HG02623 (cell line): ENCODE measurements at regions not wholly inside any gene's neighbourhood (a gene's known extent, or its start where the extent isn't known, plus 50 kb on each side); places are given as distances from the start of the nearest gene placed in this dataset.
"Not testable (repeated sequence)": the region's sequence is repeated elsewhere in the genome, so short reads cannot be mapped to it uniquely, and the experiment has no call there.

Experiments used
- ATAC-seq: cut with Tn5 transposase; IDR thresholded peaks from one replicate; pipeline ENCODE4 v1.9.1; 2021; ENCODE audit warnings: moderate library complexity; ENCODE audit not compliant: unreplicated experiment

DNA sequence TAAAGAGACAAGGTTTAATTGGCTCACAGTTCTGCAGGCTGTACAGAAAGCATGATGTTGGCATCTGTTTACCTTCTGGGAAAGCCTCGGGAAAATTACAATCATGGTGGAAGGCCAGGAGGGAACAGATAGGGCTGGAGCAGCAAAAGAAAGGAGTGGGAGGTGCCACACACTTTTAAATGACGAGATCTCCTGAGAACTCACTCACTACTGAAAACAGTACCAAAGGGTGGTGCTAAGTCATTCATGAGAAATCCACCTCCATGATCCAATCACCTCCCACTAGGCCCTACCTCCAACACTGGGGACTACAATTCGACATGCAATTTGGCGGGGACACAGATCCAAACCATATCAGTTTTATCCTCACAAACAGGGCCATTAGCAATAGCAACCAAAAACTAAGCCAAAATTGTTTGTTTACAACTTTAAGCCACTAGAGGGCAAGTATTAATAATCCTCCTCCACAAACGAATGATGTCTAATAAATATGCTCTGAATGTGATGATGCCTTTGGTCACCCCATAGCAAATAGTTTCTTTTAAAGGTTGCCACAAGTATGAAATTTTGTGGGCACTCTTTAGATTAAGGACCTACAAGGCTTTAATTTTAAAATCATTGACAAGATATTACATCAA is 129.2 kb upstream of the NRBF2 start:
- no peak for ATAC-seq

DNA sequence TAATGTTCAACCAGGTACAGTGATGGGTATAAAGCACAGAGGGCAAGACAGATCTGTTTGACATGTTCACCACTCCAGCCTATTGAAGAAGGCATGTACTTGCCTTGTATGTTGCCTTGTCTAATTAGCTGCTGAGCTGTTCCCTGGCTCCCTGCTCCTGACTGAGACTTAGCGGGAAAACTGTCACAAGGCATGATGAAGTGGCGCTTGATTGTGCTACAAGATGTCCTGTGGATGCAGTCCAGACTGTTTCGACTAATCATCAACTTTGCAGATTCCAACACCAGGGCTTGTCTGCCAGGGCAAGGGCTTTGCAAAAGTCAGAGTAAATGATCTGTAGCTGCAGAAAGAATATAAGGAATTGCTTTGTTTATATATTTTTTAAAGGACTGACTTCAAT is 136.2 kb upstream of the NRBF2 start:
- no peak for ATAC-seq

DNA sequence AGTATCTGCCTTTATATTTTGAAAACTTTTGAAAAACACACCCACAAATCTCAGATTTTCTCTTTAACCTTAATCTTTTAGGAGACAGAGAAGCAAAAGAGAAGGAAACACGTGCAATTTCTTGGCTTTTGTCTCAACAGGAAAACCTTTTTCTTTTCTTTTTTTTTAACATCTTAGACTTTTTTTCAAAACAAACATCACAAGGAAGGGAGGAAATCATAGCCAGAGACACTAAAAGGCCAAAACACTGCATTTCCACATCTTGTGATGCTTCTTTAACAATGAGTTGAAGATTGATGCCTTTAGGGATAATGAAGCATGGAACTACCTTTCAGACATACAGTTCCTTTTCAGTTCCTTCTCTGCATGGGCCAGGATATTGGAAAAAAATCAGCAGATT is 136.6 kb upstream of the NRBF2 start:
- no peak for ATAC-seq

DNA sequence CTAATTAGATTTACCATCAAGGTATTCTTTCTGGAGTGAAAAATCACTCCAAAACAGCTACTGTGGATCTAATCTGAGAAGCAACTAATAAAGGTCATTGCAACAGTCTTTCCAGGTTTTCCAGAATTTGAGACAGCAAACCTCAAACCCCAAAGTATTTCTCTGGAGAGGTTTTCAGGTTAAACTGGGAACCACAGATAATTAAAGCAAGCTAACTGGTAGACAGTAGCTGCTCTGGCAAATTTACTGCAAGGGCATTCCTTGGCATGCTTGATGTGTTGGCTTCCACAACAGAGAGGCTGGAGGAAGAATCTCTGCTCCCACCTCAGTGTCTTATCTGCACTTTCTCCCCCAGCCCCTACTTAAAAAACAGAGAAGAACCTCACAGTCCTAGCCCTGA is 140.0 kb upstream of the NRBF2 start:
- no peak for ATAC-seq

DNA sequence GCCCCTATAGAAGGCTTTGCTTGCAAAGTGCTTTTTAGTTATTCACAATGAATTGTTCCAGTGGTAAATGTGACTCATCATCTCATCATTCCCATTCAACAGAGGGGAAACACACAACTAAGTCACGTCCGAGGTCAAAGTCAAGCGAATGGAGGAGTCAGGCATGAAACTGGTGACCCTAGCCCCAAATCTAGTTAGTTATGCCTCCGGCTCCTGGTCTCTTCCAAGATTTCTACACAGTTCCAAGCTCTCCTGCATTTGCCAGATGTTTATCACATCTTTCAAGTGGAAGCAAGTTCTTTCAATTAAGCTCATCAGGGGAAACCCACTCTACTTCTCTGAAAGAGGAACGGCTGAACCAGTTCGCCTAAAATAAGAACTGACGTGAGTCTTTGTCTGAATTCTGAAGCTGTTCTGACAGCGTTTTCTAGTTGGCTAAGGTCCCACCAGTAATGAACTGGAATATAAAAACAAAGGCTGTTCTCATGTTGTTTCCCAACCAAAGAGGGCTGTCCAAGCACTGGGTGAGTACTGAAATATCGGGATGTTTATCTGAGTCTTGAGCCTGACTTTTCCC is 140.9 kb upstream of the NRBF2 start:
- peak; percentile 69 for ATAC-seq

DNA sequence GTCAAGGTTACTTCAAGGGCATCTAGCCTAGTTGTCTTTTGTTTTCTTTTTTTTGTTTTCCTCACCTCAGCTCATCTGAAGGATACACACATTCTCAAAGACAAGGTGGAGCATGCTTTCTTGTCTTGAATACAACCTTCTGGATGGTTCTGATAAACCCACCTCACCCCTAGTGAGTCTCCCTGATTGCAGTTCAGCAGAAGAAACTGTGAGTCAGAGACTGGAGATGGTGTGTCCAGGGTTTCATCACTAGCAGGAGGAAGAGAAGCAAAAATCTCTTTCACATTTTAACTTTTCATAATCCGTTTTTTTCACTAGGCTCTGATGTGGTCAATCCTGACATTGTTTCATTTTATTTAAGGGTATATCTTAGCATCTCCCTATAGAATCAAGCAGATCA is 143.0 kb upstream of the NRBF2 start:
- no peak for ATAC-seq

DNA sequence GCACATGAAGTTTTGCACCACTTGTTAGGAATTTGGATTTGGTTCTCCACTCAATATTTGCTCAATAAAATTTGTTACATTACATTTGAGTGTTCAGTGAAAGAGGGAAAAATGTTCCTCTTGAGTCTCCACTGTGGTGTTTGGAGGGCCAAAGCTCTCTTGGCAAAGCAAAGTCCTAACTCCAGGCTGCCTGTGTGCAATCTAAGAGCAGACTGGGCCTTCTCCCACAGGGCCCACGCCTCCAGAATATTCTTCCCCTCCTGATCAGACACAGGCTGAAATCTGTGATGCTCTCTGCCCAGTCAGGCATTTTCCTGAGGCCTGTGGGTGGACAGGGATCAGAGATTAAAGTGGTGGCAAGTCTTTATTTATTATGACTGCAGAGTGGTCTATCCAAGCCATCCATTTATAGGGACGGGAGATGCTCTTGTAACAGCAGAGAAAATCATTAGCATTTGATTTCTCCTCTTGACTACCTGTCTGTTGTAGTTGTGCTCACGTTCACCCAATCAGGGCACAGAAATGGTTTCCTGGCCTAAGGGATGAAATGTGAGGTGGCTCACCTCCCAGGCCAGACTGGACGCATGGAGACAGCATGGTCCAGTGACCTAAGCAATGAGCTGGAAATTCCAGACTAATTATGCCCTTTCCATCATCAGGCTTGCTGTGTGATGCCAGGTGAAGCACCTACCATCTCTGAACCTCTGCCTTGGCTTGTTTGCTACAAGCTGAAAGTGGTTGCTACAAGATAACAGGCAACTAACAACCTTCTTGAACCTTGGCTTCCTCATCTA is 147.1 kb upstream of the NRBF2 start:
- no peak for ATAC-seq

DNA sequence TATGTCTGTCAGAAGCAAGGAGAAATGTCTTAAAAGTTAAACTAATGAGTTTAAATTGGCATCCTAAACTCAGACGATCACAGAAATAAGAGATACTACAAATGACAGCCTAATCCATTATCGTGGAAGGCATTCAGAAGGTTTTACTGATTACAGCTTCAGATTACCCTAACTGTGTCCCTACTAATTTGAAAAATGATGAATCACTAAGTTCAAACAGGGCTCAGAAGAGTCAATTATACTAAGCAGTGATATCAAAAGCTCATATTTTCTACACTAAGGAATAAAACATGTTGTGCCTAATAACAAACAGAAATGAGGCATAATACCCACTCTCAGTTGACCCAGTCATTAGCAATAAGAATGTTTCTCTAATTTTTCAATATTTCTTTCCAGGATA is 152.0 kb upstream of the NRBF2 start:
- ATAC-seq, result no peak

DNA sequence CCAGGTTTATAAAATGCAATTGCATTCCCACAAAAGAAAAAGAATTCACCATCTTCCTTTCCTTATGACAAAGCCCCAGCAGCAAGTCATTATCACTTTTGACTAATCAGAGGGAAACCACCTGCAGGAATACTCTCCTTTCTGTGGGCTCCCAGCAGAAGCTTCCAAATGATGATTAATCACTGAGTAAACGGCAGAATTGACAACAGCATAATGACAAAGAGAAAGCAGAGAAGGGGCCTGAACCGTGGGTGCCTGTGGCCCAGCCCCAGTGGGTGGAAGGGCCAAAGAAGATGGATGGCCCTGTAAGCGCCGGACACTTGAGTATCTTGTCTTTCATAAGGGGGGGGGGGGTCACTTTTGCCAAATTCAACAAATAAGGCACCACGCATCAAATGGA is 152.4 kb upstream of the NRBF2 start:
- ATAC-seq, result no peak

DNA sequence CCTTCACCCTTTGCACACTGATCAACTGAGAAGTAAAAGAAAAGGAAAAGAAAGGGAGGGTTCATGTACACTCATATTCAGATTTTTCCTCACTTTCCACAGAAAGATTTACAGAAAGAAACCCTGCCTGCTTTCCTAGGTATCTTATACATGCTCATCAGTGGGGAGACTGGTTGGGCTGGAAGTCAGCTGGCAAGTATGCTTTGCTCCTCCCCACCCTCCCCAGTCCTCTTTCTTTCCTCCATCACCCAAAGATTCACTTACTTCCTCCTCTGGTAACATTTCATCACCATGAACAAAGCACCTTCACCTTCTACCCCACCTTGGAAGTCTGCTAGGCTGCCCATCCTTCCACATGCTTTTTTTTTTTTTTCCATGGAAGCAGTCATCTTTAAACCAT is 153.2 kb upstream of the NRBF2 start:
- no peak for ATAC-seq

DNA sequence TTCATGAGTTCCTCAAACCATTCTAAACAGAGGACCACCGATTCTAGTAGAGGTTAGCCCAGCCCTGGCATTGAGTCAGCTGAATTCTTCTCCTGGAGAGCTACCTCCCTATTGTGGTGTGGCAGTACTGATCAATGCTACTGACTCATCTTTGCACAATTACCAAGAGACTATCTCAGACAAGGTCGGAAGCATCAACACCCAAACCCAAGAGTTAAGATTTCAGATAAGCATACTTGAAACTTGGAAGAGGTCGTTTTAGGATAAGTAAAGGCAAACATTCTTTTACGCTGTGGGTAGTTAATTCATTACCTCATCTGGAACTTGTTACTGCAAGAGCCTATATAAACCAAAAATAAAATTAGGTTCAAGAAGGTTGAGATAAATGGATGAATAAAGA is 154.6 kb upstream of the NRBF2 start:
- ATAC-seq, result no peak

DNA sequence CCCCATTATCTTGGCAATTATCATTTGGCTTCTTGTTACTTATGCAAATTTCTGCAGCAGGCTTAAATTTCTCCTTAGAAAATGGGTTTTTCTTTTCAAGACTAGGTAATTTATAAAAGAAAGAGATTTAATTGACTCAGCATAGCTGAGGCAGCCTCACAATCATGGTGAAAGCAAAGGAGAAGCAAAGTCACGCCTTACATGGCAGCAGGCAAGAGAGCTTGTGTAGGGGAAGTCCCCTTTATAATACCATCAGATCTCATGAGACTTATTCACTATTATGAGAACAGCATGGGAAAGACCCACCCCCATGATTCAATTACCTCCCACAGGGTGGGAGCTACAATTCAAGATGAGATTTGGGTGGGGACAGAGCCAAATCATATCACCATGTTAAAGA is 158.3 kb upstream of the NRBF2 start:
- ATAC-seq, result not testable (repeated sequence)

DNA sequence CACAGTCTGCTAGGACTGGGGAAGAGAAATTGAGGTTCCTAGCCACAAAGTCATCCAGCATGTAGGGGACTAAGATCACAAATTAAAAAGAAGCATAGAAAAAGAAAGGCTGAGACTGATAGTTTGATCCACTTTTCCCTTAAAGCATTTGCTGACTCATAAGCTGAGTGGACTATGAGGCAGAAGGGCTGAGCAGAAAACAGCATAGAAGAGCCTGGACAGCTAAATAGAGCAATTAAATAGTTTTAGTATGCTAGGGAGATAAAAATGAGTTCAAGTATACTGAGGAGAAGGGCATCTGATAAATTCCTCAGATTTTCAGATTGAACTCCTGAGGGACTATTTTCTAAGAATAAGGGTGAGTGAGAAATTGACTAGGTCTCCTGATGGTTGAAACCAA is 155.9 kb upstream of the EGR2 start:
- no peak for ATAC-seq

DNA sequence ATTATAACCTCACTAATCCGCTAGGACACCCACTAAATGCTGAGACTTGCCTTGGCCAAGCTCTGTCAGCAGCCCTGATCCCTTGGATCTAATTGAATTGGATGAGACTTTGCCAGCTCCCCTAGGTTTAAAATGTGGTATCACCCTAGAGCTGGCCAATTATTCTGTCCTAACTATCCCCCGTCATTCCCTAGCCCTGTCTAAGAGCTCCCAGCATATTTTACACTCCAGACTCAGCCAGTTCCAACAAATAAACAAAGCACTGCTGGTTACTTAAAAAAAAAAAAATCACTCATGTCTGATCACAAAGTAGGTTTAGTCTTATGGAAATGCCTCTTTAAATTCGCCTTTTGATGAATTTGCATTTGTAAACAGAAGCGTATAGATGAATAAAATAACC is 147.9 kb upstream of the EGR2 start:
- no peak for ATAC-seq

DNA sequence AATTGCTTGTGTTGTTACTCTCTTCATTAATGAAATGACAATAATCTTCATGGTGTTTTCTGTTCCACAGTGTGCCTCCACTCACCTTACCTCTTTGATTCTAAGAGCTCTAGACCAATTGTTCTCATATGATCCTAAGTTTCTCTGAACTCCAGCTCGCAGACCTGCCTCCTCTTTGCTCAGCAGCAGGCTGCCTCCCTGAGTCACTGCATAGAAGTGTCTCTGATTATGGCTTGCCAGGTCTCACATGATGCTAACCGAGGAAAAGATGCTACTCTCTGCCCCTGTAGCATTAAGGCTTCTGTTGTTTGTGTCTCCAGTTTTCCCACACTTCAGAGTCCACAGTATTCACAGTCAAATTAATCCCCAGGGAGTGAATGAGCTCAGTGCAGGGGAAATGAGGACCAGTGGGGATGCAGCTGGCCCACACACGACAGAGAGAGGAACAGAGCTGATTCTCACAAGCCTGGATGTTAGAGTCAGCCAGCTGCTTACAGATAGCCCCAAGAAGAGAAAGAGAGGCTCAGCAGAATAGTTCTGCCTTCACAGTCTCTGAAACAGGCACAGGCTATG is 145.9 kb upstream of the EGR2 start:
- ATAC-seq, result no peak

DNA sequence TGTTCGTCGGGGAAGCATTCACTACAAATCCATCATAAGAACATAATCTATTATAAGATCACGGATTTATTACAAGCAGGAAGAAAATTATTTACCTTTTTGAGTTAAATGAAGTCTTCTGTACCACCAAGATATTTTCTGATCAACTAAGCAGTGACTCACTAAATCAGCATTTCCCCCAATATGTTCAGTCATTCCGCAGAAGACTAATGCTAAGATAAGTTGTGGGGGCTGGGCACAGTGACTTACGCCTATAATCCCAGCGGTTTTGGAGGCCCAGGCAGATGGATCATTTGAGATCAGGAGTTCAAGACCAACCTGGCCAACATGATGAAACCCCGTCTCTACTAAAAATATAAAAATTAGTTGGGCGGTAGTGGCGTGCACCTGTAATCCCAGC is 144.2 kb upstream of the EGR2 start:
- ATAC-seq, result no peak

DNA sequence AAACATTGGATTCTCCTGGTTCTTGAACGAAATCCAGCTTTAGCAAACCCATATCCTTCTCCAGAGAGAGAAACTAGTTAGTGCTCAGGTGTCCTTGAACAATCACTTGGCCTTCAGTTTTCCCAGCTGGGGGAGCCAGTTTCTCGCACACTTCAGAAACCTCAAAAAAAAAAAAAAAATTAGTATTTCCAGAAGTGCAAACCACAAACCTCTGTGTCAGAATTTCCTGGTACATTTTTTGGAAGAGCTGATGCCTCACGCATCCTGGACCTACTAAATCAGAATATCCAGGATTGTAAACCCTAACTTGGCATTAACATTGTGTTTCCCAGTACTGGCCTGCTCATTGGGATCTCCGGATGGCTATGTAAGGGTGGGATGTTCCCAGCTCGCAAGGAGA is 143.4 kb upstream of the EGR2 start:
- no peak for ATAC-seq

DNA sequence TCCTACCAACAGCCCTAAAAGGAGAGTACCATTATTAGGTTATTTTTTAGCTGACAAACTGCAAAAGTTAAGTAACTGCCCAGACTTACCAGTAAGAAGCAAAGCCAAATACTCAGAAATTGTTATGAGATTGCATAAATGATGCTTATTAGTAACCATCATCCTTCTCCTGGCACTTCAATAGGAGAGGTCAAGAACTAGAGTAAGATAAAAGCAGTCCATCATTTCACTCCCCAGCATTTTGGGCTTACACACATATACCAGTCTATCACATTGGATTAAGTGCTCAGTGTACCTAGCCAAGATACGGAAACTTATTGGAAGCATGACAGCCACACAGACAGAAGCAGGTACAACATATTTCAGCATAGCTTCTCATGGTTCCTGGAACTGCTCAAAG is 142.8 kb upstream of the EGR2 start:
- ATAC-seq, result no peak

DNA sequence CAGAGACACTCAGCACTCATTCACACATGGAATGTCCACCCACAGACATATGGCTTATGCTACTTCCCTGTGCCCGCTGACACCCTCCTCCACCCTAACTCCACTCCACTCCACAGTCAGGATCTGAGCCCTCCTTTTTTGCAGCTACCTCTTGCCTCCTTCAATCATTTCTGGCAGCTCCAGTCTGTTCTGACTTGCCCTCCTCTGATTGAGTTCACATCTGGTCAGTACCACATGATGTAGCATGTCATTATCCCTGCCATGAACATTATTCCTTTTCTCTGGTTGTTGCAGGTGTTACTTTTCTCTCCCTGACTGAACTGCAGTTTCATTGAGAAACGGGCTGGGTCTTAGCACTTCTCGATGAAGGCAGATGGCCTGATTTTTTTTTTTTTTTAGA is 130.1 kb upstream of the EGR2 start:
- no peak for ATAC-seq

DNA sequence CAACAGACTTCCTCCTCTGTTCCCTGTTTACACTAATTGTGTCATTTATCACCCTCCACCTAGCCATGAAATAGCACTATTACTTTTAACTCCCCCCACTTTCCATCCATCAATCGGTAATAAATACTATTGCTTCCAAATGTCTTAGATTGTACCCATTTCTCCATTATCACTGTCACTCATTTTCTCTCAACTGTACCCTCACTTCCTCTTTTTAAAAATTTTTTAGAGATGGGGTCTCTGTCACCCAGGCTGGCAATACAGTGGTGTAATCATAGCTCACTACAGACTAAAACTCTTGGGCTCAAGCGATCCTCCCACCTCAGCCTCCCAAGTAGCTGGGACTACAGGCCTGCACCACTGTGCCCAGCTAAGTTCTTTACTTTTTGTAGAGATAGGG is 123.5 kb upstream of the EGR2 start:
- no peak for ATAC-seq

DNA sequence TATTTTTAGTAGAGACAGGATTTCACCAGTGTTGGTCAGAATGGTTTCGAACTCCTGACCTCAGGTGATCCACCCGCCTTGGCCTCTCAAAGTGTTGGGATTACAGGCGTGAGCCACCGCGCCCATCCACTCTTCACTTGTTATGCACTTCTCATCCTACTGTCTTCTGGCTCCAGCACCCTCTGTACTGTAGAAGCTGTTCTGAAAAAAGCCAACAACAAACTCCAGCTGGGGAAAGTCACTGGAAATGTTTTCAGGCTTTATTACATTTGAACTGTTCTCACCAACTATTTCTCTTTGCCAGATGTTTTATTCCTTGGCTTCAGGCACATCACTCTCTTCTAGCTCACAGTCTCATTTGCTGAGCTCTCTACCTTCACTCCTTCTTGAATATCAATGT is 122.5 kb upstream of the EGR2 start:
- ATAC-seq, result no peak

DNA sequence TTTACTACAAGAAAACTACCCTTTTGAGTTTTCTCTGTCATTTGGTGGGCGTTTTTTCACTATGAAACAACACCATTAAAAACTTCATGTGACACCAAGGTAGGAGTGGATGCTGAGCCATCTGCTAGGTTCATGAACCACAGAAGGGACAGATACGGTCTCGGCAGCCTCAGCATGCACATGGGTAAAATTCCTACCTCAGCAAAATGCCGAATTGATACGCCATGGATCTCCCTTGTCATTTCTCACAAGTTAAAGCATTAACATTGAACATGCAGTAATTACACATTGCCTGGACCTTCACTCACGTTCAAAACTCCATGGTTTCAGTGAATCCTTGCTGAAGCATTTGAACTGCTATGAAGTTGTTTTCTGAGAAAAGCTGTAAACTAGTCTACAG is 121.5 kb upstream of the EGR2 start:
- ATAC-seq, result no peak
